ENCODE measurements at regions not wholly inside any gene's neighbourhood (a gene's known extent, or its start where the extent isn't known, plus 50 kb on each side); places are given as distances from the start of the nearest gene placed in this dataset.

- TF ChIP-seq POLR2A (IDR thresholded peaks at IDR 0.05) (no peak), CTCF (IDR thresholded peaks at IDR 0.05) (no peak)
These were observed 376.9 kb upstream of the ARPP21 start for GRCh38 chr3:35262406-35262805.
